NB4 (cell line): ENCODE measurements at regions not wholly inside any gene's neighbourhood (a gene's known extent, or its start where the extent isn't known, plus 50 kb on each side); places are given as distances from the start of the nearest gene placed in this dataset.

Experiments used
- POLR2A ChIP-seq: IDR thresholded peaks from 2 replicates; pipeline ENCODE4 v1.6.1; 2011; ENCODE audit warnings: mild to moderate bottlenecking; ENCODE audit not compliant: insufficient read length; ENCODE audit errors: extremely low read depth
- TF ChIP-seq, protein P1 (sequence below): IDR thresholded peaks from one replicate; pipeline ENCODE4 v1.5.1; 2012; ENCODE audit warnings: low read depth, low read length
- TF ChIP-seq, protein P2 (sequence below): IDR thresholded peaks from 2 replicates; pipeline ENCODE4 v1.6.1; 2011; ENCODE audit warnings: low read depth, low read length

DNA sequence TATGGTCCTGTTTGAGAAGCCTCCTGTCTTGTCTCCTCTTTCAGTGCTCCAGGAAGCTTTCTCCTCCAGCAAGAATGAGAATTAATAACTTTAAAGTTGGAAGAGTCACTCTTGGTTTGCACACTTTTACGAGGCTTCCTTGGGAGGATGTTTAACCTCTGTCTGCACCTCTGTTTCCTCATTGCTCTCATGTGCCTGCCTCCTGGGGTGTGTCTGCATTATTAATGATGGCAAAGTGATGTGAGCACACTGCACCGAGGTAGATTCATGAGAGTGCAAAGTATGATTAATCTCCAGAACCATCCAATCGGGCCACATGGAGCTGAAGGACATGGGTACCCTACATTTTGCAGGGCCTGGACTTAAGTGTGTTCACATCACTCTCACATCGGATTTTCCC lies 73.5 kb upstream of the TENM4 start:
- TF ChIP-seq, protein P1, sequence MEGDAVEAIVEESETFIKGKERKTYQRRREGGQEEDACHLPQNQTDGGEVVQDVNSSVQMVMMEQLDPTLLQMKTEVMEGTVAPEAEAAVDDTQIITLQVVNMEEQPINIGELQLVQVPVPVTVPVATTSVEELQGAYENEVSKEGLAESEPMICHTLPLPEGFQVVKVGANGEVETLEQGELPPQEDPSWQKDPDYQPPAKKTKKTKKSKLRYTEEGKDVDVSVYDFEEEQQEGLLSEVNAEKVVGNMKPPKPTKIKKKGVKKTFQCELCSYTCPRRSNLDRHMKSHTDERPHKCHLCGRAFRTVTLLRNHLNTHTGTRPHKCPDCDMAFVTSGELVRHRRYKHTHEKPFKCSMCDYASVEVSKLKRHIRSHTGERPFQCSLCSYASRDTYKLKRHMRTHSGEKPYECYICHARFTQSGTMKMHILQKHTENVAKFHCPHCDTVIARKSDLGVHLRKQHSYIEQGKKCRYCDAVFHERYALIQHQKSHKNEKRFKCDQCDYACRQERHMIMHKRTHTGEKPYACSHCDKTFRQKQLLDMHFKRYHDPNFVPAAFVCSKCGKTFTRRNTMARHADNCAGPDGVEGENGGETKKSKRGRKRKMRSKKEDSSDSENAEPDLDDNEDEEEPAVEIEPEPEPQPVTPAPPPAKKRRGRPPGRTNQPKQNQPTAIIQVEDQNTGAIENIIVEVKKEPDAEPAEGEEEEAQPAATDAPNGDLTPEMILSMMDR = no peak
- TF ChIP-seq POLR2A = no peak
- TF ChIP-seq, protein P2, sequence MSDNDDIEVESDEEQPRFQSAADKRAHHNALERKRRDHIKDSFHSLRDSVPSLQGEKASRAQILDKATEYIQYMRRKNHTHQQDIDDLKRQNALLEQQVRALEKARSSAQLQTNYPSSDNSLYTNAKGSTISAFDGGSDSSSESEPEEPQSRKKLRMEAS = no peak
